Ishikawa (cell line): ENCODE measurements at regions not wholly inside any gene's neighbourhood (a gene's known extent, or its start where the extent isn't known, plus 50 kb on each side); places are given as distances from the start of the nearest gene placed in this dataset.

Experiments used
- CEBPB ChIP-seq: IDR thresholded peaks from 2 replicates; pipeline ENCODE4 v1.6.1; 2012
- FOXM1 ChIP-seq: IDR thresholded peaks from 2 replicates; pipeline ENCODE4 v1.6.1; 2012; ENCODE audit warnings: low read depth, borderline replicate concordance
- RAD21 ChIP-seq: IDR thresholded peaks from 2 replicates; pipeline ENCODE4 v1.6.1; 2012; ENCODE audit warnings: low read depth
- REST ChIP-seq: IDR thresholded peaks from 2 replicates; pipeline ENCODE4 v1.6.1; 2012; ENCODE audit warnings: low read depth, mild to moderate bottlenecking
- TAF1 ChIP-seq: IDR thresholded peaks from 2 replicates; pipeline ENCODE4 v1.6.1; 2012; ENCODE audit warnings: low read depth, mild to moderate bottlenecking
- YY1 ChIP-seq: IDR thresholded peaks from 2 replicates; pipeline ENCODE4 v1.6.1; 2012; ENCODE audit warnings: low read depth

GRCh38 chr2:40665493-40666232 lies 213.8 kb upstream of the SLC8A1 start:
- TF ChIP-seq TAF1 (no peak), FOXM1 (no peak), REST (no peak), CEBPB (no peak), YY1 (no peak), RAD21 (no peak)
